ENCODE measurements at regions not wholly inside any gene's neighbourhood (a gene's known extent, or its start where the extent isn't known, plus 50 kb on each side); places are given as distances from the start of the nearest gene placed in this dataset.

DNA sequence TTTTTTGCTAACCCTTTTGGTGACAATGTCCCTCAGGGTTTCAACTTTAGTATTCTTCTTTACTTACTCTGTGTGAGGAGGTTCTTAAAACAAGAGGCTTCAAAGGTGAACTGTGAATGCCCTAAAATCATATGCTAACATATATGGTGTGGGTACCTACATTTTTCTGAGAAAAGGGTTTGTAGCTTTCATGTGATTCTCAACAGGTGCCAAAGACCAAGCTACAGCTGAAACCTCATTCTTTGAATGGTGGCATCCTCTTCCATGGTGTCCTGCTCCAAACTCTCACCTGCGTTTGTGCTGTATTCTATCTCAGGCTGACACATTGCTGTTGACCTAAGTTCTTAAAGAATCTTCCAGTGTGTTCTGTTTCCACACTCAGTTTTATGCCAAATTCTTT, 177.3 kb downstream of the PRL start:
- Histone ChIP-seq H3K36me3 (peaks cover 0 to 5% (median 0%) of the 10 kb centered on the region in 4 donors), H3K27me3 (no peaks in the 10 kb centered on the region), H3K4me3 (no peak overlapping the region), H3K27ac (replicated peaks in 1 of 4) (no peak overlapping the region), H3K4me1 (no peaks in the 10 kb centered on the region), H3K9me3 (no peaks in the 10 kb centered on the region)
- DNase-seq (ENCODE audit: extremely low spot score), result no peak
- WGBS, result 74% methylated on average over 1 of the region's 1 CpG
- intact Hi-C loops (cut with DNase I), result no loop called here
- TF ChIP-seq POLR2A (IDR thresholded peaks at IDR 0.05; ENCODE audit: low read depth) (no peak), POLR2AphosphoS5 (IDR thresholded peaks at IDR 0.05) (no peak), EP300 (IDR thresholded peaks at IDR 0.05) (no peak)
- TF ChIP-seq, protein P1, sequence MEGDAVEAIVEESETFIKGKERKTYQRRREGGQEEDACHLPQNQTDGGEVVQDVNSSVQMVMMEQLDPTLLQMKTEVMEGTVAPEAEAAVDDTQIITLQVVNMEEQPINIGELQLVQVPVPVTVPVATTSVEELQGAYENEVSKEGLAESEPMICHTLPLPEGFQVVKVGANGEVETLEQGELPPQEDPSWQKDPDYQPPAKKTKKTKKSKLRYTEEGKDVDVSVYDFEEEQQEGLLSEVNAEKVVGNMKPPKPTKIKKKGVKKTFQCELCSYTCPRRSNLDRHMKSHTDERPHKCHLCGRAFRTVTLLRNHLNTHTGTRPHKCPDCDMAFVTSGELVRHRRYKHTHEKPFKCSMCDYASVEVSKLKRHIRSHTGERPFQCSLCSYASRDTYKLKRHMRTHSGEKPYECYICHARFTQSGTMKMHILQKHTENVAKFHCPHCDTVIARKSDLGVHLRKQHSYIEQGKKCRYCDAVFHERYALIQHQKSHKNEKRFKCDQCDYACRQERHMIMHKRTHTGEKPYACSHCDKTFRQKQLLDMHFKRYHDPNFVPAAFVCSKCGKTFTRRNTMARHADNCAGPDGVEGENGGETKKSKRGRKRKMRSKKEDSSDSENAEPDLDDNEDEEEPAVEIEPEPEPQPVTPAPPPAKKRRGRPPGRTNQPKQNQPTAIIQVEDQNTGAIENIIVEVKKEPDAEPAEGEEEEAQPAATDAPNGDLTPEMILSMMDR (IDR thresholded peaks at IDR 0.05), result no peak

DNA sequence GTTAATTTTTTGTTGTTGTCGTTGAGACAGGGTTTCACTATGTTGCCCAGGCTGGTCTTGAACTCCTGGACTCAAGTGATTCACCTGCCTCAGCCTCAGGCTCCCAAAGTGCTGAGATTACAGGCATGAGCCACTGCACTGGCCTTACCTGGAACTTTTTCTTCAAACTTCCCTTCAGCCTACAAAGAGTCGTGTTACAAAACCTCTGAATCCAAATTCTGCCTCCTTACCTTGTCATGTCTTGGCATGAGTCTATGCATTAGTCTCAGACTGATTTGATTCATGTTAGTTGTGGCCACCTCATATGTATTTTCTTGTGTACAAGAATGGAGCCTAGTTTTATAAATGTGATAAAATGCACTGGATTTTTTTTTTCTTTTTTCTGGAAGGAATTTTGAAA, 172.1 kb downstream of the PRL start:
- Histone ChIP-seq H3K27ac (replicated peaks in 1 of 4) (no peak overlapping the region), H3K9me3 (peaks cover 0 to 9% (median 0%) of the 10 kb centered on the region in 4 donors), H3K27me3 (no peaks in the 10 kb centered on the region), H3K36me3 (peaks cover 0 to 6% (median 0%) of the 10 kb centered on the region in 4 donors), H3K4me3 (no peak overlapping the region), H3K4me1 (no peaks in the 10 kb centered on the region)
- intact Hi-C loops (cut with DNase I), result no loop called here
- no peak for DNase-seq (ENCODE audit: extremely low spot score)
- 87% methylated on average over 2 of the region's 2 CpGs for WGBS
- TF ChIP-seq POLR2A (IDR thresholded peaks at IDR 0.05; ENCODE audit: low read depth) (no peak), EP300 (IDR thresholded peaks at IDR 0.05) (no peak), POLR2AphosphoS5 (IDR thresholded peaks at IDR 0.05) (no peak)

DNA sequence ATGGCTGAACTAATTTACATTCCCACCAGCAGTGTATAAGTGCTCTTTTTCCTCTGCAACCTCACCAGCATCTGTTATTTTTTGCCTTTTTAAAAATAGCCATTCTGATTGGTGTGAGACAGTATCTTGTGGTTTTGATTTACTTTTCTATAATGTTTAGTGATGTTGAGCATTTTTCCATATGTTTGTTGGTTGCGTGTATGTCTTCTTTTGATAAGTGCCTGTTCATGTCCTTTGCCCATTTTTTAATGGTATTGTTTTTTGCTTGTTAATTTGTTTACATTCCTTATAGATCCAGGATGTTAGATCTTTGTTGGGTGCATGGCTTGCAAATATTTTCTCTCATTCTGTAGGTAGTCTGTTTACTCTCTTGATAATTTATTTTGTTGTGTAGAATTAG, 169.9 kb downstream of the PRL start:
- TF ChIP-seq POLR2AphosphoS5 (IDR thresholded peaks at IDR 0.05) (no peak), EP300 (IDR thresholded peaks at IDR 0.05) (no peak), POLR2A (IDR thresholded peaks at IDR 0.05; ENCODE audit: low read depth) (no peak)
- TF ChIP-seq, protein P1 (IDR thresholded peaks at IDR 0.05), result no peak

DNA sequence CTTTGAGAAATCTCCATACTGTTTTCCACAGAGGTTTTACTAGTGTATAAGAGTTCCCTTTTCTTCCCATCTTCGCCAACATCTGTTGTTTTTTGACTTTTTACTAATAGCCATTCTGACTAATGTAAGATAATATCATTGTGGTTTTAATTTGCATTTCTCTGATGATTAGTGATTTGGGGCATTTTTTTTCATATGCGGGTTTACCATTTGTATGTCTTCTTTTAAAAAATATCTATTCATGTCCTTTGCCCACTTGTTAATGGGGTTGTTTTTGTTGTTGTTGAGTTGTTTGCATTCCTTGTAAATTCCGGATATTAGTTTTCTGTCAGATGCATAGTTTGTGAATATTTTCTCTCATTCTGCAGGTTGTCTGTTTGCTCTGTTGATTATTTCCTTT, 167.1 kb downstream of the PRL start:
- Histone ChIP-seq H3K9me3 (peaks cover 0 to 9% (median 0%) of the 10 kb centered on the region in 4 donors), H3K27ac (replicated peaks in 1 of 4) (no peak overlapping the region), H3K4me3 (no peak overlapping the region), H3K36me3 (peaks cover 0 to 6% (median 0%) of the 10 kb centered on the region in 4 donors), H3K27me3 (no peaks in the 10 kb centered on the region), H3K4me1 (no peaks in the 10 kb centered on the region)
- 98% methylated on average over 3 of the region's 3 CpGs for WGBS
- no peak for DNase-seq (ENCODE audit: extremely low spot score)
- intact Hi-C loops (cut with DNase I), result no loop called here
- TF ChIP-seq, protein P1 (IDR thresholded peaks at IDR 0.05), result no peak
- TF ChIP-seq EP300 (IDR thresholded peaks at IDR 0.05), result no peak
- no peak for TF ChIP-seq POLR2A (IDR thresholded peaks at IDR 0.05; ENCODE audit: low read depth)
- no peak for TF ChIP-seq POLR2AphosphoS5 (IDR thresholded peaks at IDR 0.05)

More for the DNA sequence above, 169.9 kb downstream of the PRL start:
- intact Hi-C loops (cut with DNase I), result no loop called here
- no peak for DNase-seq (ENCODE audit: extremely low spot score)
- H3K36me3 ChIP-seq, result peaks cover 0 to 6% (median 0%) of the 10 kb centered on the region in 4 donors
- H3K27ac ChIP-seq (replicated peaks in 1 of 4), result no peak overlapping the region
- H3K4me1 ChIP-seq, result no peaks in the 10 kb centered on the region
- WGBS, result 93% methylated on average over 1 of the region's 1 CpG
- no peaks in the 10 kb centered on the region for H3K27me3 ChIP-seq
- no peak overlapping the region for H3K4me3 ChIP-seq
- peaks cover 0 to 9% (median 0%) of the 10 kb centered on the region in 4 donors for H3K9me3 ChIP-seq

DNA sequence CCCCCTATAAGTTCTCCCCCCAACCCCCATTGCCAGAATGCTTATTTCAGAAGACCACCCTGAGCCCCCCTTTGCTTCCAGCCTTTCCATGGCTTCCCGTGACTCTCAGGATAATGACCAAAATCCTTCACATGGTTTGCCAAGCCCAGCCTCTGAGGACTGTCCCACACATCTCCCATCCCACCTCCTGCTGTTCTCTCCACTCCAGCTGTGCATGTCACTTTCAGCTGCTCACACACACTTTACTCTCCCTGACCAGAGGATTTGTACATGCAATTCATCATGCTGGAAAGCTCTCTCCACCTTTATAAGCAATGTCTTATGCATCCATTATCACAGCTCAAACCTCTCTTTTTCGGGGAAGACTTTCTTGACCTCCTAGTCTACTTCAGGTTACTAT, 164.2 kb downstream of the PRL start:
- Histone ChIP-seq H3K4me1 (no peaks in the 10 kb centered on the region), H3K36me3 (no peaks in the 10 kb centered on the region), H3K4me3 (no peak overlapping the region), H3K27ac (replicated peaks in 1 of 4) (no peak overlapping the region), H3K27me3 (no peaks in the 10 kb centered on the region), H3K9me3 (no peaks in the 10 kb centered on the region)
- WGBS, result 48% methylated on average over 2 of the region's 2 CpGs
- DNase-seq (ENCODE audit: extremely low spot score), result no peak
- intact Hi-C loops (cut with DNase I), result no loop called here
- TF ChIP-seq POLR2A (IDR thresholded peaks at IDR 0.05; ENCODE audit: low read depth) (no peak), POLR2AphosphoS5 (IDR thresholded peaks at IDR 0.05) (no peak), EP300 (IDR thresholded peaks at IDR 0.05) (no peak)
- TF ChIP-seq, protein P1 (IDR thresholded peaks at IDR 0.05), result no peak

All from esophagus muscularis mucosa (tissue), 4 donors.